ENCODE measurements at regions not wholly inside any gene's neighbourhood (a gene's known extent, or its start where the extent isn't known, plus 50 kb on each side); places are given as distances from the start of the nearest gene placed in this dataset.
"Not testable (repeated sequence)": the region's sequence is repeated elsewhere in the genome, so short reads cannot be mapped to it uniquely, and the experiment has no call there.

DNA sequence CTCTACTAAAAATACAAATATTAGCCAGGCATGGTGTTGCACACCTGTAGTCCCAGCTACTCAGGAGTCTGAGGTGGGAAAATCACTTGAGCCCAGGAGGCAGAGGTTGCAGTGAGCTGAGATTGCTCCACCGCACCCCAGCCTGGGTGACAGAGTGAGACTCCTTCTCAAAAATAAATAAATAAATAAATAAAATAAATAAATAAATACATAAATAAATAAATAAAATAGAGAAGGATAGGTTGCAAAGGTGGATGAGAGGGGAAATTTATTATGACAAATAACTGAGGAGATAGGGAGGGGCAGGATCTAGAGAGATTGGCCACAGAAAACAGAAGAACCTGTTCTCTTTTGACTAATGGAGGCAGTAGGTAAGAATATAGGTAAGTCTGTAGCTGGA, 601.6 kb downstream of the LRRC70 start:
- DNase-seq: not testable (repeated sequence)

DNA sequence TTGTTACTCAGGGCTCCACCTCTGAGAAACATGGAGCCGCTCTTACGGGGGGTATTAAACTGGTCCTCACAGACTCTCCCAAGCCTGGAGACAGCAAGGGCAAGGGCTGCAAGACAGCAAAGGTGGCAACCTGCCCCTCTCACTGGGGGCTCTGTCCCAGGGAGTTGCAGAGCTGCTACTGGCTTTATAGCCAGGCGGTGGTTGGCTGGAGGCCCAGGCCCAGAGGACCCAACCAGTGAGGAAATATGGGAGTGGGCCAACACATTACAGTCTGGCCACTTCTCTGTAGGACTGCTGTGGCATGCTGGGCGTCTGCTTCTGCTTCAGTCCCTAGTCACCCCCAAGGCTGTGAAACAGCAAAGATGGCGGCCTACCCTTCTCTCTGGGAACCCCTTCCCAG, 597.2 kb downstream of the LRRC70 start:
- no peak for DNase-seq

DNA sequence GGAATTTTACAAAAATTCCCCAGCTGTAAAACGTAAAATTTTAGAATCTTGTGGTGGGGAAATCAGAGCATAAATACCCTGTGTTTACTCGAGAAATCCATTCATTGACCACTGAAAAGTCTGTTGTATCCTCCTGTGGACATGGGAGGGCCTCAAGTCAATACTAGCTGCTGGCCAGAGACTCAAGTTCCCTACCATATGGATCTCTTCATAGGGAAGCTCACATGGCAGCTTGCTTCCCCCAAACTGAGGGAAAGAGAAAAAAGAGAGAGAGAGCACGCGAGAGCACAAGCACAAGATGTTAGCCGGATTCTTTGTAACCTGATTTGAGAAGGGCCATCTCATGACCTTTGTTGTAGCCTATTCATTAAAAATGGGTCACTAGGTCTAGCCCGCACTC, 591.9 kb downstream of the LRRC70 start:
- no peak for DNase-seq

DNA sequence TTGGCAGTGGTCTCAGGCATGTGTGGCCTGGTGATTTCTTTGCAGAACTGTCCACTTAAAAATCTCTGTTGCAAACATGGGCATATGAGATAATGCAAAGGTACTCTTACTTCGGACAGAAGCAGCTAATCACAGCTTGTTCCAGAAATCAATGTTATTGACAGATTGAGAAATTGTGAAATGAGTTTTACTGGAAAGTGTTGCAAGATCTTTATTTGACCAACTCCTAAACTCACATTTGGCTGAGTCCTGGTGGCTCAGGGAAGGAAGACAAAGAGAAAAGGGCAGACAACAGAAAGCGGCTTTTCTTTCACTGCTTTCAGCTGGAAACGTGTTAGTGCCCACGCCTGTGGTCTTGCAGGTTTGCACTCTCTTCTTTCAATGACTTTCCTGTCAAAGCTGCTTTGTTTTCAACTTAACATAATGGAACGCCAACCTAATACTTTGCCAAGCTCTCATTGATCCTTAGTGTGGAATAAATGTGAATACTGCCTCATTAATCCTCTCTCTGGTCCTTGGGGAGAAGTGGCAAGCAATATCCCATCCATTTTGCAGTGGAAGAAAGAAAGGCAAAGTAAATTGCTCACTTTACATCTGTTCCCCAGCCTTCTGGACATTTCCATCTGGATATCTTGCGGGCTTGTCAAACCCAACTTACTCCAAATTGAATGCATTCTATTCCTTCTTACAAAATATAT, 586.4 kb downstream of the LRRC70 start:
- DNase-seq: no peak

DNA sequence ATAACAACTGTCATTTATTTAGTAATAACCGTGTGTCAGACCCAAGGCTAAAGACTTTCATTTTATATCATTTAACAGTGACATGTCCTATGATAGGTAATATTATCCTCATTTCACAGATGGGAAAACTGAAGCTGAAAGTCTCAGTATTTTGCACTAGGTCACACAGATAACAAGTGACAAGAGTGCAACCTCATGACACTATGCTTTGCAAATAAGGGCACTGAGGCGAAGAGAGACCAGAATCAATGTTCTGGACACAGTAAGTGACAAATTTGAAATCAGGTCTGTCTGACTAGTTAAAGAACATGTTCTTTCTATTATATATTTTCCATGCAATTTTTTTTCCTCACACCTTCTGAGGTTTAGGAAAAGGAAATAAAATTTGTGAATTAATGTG, 585.7 kb downstream of the LRRC70 start:
- DNase-seq: no peak

DNA sequence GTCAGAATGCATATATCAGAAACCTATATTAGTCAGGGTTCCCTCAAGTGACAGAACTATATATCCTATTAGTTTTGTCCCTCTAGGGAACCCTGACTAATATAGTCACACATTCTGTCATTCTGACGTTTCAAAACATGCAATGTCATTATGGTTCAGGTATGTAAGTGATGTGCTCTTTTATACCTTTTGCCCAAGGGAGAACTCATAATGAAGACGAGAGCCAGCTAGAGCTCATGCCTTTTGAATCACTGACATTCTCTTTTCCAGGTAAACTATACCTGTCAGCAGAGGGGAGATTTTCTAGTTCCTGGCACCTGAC, 576.7 kb downstream of the LRRC70 start:
- DNase-seq: no peak

DNA sequence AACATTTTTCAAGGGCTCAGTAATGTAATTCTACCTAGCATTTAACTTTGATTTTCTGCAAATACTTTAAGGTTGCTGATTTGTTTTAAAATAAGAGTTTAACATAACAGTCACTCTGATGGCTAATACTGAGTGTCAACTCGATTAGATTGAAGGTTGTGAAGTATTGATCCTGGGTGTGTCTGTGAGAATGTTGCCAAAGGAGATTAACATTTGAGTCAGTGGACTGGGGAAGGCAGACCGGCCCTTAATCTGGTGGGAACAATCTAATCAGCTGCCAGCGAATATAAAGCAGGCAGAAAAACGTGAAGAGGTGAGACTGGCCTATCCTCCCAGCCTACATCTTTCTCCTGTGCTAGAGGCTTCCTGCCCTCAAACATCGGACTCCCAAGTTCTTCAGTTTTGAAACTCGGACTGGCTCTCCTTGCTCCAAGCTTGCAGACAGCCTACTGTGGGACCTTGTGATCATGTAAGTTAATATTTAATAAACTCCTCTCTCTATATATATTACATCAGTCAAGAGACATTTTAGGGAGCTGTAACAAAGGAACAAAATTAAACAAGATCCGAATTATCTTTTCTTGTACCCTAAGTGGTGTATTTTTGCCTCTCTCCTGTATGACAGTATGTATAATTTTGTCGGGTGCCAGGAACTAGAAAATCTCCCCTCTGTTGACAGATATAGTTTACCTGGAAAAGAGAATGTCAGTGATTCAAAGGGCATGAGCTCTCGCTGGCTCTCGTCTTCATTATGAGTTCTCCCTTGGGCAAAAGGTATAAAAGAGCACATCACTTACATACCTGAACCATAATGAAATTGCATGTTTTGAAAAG, 576.1 kb downstream of the LRRC70 start:
- no peak for DNase-seq

DNA sequence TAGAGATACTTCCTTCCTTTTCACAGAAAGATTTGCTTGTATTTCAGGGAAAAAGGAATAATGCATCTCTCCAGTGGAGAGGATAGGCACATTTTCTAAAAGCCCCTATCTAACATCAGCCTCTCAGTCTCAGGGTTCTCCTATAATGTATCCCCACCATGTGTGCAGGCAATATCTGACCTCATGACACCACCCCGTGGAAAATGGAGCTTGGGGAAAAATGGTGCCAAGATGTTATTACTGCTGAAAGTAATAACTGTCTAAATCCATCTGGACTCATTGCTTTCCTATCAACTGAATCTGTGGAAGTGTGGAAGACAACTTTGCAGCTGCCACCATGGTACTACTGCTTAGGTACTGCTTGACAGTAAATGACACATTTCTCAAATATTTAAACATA, 574.3 kb downstream of the LRRC70 start:
- no peak for DNase-seq

DNA sequence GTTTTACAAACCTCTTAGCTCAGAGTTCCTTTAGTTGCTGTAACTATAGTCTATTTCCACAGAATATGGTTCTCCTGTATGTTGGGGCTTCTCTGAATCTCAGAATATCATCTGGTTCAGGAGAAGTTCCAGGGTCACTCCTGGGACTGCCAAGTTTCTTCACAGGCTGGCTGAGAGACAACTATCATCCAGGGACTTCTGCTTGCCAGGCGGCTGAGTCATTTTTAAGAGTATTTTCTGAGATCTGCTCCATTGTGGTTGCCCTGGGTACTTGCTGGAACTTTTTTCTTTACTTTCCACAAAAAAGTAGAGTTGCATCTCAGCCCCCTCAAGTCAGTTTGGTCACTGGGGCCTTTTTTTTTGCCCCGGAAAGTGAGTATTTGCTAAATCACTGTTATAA, 566.5 kb downstream of the LRRC70 start:
- no peak for DNase-seq

DNA sequence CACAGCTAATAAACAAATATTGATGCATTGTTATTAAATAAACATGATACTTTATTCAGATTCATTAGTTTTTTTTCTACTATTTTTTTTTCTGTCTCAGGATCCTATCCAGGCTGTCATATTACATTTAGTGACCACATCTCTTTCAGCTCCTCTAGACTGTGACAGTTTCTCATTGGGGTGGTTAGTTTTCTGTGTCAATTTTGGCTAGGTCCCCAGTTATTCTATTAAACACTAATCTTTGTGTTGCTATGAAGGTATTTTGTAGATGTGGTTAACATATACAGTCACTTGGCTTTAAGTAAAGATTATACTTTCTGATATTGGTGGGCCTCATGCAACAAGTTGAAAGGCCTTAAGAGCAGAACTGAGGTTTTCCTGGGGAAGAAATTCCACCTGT, 563.0 kb downstream of the LRRC70 start:
- no peak for DNase-seq

DNA sequence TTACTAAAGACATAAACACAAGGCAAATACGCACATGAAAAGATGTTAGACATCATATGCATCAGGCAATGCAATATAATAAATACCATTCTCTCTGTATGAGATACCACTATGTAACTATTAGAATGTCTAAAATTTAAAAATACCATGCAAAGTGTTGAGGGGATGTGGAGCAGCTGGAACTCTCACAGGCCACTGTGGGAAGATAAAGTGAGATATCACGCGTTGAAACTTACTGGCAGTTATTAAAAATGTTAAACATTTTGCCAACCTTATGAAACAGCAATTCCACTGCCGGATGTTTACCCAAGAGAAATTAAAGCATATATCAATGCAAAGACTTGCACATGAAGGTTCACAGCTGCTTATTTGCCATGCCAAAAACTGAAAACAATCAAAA, 556.7 kb downstream of the LRRC70 start:
- DNase-seq: no peak

DNA sequence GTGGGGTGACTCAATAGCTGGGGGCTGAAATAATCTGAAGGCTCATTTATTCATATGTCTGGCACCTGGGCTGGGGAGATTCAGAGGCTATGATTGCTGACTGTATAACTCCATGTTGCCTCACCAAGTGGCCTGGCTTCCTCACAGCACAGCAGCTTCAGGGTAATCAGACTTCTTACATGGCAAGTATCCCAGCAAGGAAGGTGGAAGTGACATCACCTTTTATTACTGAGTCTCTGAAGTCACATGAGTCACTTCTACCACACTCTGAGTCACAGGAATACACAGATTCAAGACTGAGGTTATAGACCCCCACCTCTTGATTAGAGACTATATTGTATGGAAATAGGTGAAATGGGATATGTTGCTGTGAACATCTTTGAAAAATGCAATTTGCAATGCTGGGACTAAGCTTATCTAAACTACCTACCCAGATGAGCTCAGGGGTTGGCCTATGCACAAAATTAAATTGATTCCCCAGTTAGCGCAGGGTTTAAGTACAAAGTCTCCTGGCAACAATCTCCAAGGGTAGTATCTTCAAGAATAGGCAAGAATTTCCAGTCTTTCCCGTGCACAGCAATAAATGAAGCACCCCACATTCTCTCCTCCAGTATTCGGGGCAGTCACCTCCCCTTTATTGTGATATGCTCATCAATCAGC, 553.1 kb downstream of the LRRC70 start:
- DNase-seq: no peak

DNA sequence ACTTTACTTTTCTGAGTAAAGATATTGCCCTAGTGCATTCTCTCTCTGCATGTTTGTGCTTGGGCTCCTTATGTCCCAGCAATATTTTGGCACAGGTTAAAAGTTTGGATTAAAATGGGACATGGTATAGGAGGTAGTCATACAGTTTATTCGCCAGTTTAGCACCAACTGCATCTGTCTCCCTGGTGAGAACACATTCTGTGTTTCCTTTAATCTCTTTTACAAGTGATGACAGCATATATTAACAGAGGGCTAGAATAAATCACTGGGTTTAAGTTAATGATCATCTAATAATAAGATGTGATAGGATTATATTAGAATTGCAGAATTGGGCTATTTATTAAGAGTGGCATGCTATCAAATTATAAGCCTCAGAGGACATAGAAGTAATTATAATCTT, 550.1 kb downstream of the LRRC70 start:
- DNase-seq: no peak

DNA sequence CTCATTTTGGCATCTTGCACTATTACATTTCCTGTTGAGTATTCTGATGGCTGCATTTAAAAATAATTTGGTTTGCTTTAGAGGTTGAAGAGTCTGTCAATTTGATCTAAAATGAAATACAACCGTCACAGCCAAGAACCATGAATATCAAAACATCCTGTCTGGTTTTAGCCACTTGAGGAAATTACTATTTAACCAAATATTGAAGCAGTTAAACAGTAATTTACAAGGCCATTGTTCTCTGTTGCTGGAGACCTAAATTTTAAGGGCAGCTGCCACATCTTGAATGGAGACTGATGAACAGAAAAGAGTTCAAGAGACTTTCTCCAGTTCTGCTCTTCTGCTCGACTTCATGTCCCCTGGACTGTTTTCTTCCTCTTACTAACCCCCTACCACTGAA, 549.4 kb downstream of the LRRC70 start:
- DNase-seq: no peak

DNA sequence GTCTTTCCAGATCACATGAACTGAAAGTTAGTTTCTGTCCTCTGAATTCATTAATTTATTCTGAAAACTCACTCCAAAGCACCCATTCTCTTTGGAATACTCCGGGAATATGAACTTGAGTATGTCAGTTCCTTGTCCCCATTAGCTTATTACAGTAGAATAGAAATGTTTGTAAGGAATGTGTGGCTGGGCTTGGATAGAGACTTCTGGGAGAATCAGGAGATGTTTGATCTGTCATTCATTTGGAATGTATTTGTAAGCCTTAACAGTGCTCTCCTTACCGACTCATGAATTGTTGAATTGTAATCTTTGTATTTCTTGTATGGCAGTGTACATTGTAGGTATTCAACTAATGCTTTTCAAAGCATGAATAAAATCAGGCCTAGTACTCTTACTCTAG, 548.4 kb downstream of the LRRC70 start:
- no peak for DNase-seq

DNA sequence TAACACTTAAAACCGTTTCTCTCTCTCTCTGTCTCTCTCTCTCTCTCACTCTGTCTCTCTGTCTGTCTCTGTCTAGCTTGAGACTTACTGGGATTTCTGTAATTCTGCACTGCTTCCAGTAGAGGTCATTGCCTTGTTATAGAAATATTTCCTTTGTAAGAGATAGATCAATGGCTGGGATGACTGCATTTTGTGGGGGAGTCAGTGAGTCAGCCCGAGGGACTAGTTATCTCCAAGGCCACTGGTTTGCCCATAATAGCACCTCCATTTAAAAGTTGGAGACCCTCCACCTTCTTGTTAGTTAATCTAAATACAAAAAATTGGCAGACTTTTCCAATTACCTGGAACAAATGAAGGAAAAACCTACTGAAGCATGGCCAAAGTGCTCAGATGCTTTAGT, 547.2 kb downstream of the LRRC70 start:
- DNase-seq: no peak

DNA sequence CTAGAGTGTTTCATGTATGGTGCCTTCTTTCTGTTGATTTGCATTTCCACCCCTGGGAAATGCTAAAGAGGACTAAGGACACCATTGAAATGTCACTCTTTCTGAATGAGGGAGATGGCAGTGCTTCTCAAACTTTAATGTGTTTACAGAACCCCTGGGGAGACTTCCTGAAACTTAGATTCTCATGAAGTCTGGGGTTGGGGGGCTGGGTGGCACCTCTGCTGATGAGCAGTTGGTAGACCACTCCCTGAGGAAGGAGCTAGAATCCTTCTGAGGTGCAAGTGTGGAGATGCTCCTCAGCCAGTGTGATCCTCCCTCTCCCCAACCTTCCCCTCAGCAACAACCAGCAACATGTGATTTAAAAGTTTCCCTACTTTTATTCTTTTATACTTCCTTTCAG, 546.8 kb downstream of the LRRC70 start:
- no peak for DNase-seq

DNA sequence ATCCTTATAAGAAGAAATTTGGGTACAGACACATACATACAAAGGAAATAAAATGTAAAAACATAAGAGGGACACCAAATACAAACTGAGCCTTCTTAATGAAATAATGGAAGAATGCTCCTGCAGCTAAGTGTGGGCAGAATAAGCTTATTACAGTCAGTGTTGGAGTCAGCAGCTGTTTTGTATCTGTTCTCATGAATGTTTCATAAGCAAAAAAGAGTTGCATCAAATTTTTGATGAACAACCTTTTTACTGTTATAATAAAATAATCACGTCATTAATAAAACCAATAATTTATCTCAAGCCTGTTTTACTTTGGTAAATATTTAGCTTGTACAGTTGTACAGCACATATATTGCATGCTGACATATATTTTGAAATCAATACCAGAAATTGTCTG, 545.6 kb downstream of the LRRC70 start:
- DNase-seq: no peak

DNA sequence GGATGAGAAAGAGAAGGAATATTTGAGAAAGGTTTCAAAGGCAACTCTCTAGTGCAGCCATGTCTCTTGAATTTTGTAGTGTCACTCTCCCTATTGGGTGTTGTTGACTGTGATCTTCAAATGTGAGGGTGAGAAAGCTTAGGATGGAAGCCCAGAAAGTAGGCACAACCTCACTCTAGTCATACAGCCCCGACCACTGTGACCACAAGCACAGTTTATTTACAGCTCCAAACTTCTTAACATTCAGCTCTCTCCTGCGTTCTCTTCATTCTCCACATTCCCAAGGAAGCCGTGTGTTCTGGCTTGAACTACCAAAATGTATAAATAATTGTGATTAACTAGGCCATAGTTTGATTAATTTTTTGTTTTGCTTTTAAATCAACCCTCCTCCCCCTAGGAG, 542.9 kb downstream of the LRRC70 start:
- no peak for DNase-seq

DNA sequence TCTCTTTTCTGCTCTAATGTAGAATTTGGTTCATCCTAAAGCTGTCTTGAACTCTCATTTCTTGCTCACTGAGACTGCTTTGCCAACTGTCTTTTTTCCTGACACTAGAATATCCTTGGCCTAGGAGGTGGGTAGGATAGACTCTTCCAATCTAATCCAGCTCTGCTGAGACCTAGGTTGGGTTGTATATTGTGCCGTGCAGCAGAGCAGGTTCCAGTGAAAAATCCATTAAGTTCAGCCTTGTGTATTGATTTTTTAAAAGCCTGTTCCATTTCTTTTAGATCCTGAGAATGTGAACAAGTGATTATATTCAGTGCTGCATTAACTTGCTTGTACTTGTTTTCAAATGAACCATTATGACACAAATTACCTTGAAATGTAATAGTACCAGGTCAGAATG, 539.6 kb downstream of the LRRC70 start:
- no peak for DNase-seq

DNA sequence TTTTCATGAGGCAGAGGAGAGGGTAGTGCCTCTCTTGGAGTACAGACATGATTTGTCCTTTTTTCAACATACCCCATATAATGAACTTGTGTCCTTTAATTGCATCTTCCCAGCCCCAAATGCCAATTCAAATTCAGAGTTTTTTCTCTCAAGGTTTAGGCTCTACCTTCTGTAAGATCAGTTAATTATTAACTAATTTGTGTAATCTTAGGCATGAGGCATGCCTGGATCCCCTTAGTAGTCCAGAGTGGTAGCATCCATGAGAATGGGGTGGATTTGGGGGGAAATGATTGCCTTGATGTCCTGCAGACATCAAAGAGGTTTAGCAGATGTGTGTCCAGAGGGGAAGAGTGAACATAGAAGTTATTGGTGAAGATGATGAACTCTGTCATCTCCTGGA, 533.3 kb downstream of the LRRC70 start:
- DNase-seq: no peak

DNA sequence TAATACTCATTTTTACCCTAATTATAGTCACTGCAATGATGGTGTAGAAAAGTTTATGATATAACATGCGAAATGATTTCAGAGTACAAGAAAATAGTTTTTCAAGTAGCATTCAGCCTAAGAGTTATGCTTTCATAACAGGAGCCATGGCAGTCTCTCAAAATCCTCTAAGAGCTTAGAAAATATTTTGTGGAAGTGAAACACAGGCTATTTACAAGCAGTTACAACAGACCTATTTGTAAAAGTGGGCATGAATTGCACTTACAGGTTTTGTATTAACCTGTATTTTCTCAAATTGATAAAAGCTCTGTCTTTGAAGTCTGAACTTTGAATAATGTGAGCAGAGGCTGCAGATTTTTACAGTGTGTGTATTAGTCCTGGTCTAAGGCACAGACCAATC, 523.3 kb downstream of the LRRC70 start:
- DNase-seq: no peak

DNA sequence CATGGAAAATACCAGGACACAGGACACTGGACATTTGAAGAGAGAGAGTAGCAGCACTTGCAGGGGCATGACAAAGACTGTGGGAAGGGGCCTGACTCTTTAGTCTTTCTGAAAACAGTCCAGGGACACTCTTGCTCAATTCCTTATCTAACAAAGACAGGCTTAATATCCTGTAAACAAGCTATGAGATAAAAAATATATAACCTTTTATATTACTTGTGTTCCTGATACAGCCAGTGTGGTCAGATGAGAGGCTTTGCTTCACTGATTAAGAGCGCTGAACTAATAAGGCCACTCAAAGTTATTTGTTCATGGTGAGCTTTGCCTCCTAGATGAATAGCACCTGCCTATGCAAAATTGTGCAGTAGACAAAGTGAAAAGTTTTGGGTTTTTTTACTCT, 518.7 kb downstream of the LRRC70 start:
- DNase-seq: no peak

DNA sequence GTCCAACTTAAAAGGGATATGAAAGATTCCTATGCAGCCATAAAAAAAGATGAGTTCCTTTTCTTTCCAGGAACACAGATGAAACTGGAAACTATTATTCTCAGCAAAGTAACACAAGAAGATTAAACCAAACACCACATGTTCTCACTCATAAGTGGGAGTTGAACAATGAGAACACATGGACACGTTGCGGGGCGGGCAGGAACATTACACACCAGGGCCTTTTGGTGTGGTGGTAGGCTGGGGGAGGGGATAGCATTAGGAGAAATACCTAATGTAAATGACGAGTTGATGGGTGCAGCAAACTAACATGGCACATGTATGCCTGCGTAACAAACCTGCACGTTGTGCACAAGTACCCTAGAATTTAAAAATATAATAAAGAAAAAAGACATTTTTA, 516.1 kb downstream of the LRRC70 start:
- DNase-seq: no peak
